Left ventricle myocardium inferior (tissue), 1 donor: ENCODE measurements at regions not wholly inside any gene's neighbourhood (a gene's known extent, or its start where the extent isn't known, plus 50 kb on each side); places are given as distances from the start of the nearest gene placed in this dataset.

Experiments
- DNase-seq: peaks from one replicate; pipeline ENCODE4 v3.0.0-alpha.2; 2020
- H3K27ac ChIP-seq: fragments of 200-600 bp; replicated peaks from 2 replicates; pipeline ENCODE4 v1.8.0; 2021
- H3K27me3 ChIP-seq: fragments of 200-600 bp; 2 replicates; pipeline ENCODE4 v1.8.0; 2021; ENCODE audit warnings: low read depth
- H3K36me3 ChIP-seq: fragments of 200-600 bp; 2 replicates; pipeline ENCODE4 v1.8.0; 2021
- H3K4me1 ChIP-seq: fragments of 200-600 bp; 2 replicates; pipeline ENCODE4 v1.8.0; 2021
- H3K4me3 ChIP-seq: fragments of 200-600 bp; 2 replicates; pipeline ENCODE4 v1.8.0; 2021; ENCODE audit warnings: mild to moderate bottlenecking, moderate library complexity
- H3K9me3 ChIP-seq: fragments of 200-600 bp; replicated peaks from 2 replicates; pipeline ENCODE4 v1.8.0; 2021
- intact Hi-C: fragments of 100-400 bp; cut with micrococcal nuclease; formaldehyde crosslinking; loops from one replicate; pipeline ENCODE4 v1.11.0; 2022
- TF ChIP-seq, protein P1 (sequence below): fragments of 200-600 bp; IDR thresholded peaks from 2 replicates; pipeline ENCODE4 v1.8.0; 2021; ENCODE audit warnings: antibody characterized with exemption, mild to moderate bottlenecking, borderline replicate concordance
- donor health status: DM: no; HTN: yes; CAD: no; lungs with severe emphysema.

DNA sequence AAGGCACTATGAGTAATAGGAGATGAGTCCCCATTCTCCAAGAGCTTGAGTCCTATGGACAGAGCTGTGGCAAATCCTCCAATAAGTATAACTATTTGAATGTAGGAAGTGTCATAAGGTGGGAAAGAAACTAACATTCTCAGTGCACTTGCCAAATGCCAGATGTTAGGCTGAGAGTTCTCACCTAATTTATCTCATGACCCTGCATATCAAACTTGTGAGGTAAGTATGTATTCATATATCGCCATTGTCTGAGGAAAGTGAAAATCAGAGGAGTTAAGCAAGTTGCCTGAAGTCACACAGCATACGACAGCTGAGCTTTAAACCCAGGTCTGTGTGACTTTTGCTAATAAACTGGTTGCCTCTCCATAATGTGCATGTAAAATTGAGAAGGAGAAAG is 169.5 kb downstream of the TTC32 start:
- intact Hi-C loops, result no loop called here
- Histone ChIP-seq H3K4me1 (no peaks in the 10 kb centered on the region), H3K36me3 (no peaks in the 10 kb centered on the region), H3K27me3 (no peaks in the 10 kb centered on the region), H3K27ac (no peak overlapping the region), H3K9me3 (no peaks in the 10 kb centered on the region), H3K4me3 (no peak overlapping the region)
- TF ChIP-seq, protein P1, sequence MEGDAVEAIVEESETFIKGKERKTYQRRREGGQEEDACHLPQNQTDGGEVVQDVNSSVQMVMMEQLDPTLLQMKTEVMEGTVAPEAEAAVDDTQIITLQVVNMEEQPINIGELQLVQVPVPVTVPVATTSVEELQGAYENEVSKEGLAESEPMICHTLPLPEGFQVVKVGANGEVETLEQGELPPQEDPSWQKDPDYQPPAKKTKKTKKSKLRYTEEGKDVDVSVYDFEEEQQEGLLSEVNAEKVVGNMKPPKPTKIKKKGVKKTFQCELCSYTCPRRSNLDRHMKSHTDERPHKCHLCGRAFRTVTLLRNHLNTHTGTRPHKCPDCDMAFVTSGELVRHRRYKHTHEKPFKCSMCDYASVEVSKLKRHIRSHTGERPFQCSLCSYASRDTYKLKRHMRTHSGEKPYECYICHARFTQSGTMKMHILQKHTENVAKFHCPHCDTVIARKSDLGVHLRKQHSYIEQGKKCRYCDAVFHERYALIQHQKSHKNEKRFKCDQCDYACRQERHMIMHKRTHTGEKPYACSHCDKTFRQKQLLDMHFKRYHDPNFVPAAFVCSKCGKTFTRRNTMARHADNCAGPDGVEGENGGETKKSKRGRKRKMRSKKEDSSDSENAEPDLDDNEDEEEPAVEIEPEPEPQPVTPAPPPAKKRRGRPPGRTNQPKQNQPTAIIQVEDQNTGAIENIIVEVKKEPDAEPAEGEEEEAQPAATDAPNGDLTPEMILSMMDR, result no peak
- DNase-seq, result no peak

DNA sequence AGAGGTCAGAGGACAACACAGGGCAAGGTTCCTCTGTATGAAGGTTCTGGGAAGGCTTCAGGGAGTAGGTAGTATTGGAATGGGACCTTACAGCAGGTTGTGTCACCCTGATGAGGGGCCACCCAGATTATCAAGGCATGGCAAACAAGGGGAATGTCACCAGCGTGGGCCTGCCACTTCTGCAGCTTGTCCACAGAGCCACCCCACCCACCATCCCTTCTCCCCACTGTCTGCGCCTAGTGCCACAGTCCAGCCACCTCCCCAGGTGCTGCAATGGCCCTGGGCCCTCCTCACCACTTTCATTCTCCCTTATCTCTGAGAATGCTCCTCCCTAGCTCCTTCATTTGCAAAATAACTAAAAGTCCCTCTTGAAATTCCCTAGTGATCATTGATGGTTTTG is 170.3 kb downstream of the TTC32 start:
- intact Hi-C loops, result no loop called here
- H3K36me3 ChIP-seq, result no peaks in the 10 kb centered on the region
- H3K4me1 ChIP-seq, result no peaks in the 10 kb centered on the region
- TF ChIP-seq, protein P1, result no peak
- no peaks in the 10 kb centered on the region for H3K27me3 ChIP-seq
- no peak overlapping the region for H3K27ac ChIP-seq
- no peak for DNase-seq
- H3K9me3 ChIP-seq, result no peaks in the 10 kb centered on the region
- no peak overlapping the region for H3K4me3 ChIP-seq

DNA sequence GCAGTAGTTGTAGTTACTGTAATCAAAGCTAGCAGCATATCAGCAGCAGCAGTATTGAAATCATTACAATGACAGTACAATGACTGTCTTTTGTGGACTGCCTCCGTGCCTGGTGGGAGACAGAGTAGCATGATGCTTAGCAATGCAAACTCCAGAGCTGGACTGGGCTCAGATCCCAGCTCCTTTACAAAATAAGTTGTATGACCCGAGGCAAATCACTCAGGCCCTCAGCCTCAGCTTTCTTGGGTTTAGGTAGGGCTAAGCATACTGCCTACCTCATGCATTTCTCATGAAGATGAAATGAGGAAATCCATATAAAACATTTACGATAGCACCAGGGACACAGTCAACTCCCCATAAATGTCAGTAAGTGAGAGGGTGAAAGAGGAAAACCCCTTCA is 170.7 kb downstream of the TTC32 start:
- Histone ChIP-seq H3K9me3 (no peaks in the 10 kb centered on the region), H3K4me3 (no peak overlapping the region), H3K27me3 (no peaks in the 10 kb centered on the region), H3K36me3 (no peaks in the 10 kb centered on the region), H3K4me1 (no peaks in the 10 kb centered on the region), H3K27ac (no peak overlapping the region)
- DNase-seq, result no peak
- intact Hi-C loops, result no loop called here
- TF ChIP-seq, protein P1, result no peak

DNA sequence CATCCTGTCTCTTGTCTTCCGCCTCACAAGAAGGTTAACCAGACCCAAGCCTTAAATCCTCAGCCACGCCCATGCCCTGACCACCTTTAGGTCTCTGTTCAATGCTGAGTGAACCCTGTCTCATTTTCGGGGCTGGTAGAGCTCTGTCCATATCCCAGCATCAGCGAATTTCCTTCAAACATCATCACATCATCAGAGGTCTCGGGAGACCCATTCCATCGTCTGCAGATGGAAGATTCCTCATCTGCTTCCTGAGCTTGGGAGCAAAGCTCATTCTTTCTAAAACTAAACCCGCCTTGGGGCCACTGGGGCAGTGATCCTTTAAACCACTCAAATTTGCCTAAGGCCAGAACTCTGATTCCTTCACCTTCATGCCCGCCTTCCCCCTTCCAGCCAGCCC is 173.7 kb downstream of the TTC32 start:
- TF ChIP-seq, protein P1, result no peak
- DNase-seq, result no peak
- intact Hi-C loops, result no loop called here
- Histone ChIP-seq H3K27me3 (no peaks in the 10 kb centered on the region), H3K9me3 (no peaks in the 10 kb centered on the region), H3K4me3 (no peak overlapping the region), H3K36me3 (no peaks in the 10 kb centered on the region), H3K27ac (no peak overlapping the region), H3K4me1 (peaks cover under 1% of the 10 kb centered on the region)

DNA sequence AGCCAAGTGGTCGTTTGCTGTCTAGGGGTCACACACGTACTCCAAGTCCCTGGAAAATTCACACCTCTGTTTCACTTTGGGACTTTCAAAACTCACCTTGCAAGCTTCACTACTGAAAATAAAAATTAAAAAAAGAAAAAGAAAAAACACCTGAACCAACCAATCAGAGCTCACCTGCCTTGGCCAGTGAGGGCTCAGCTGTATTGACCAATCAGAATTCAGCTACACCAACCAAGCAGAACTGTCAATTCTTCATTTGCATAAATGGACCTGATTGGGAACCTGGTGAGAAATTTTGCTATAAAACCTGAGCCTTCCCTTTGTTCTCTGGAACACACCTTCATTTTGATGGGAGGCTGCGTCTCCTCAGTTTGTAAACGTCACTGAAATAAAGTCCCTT is 176.4 kb downstream of the TTC32 start:
- H3K4me3 ChIP-seq, result no peak overlapping the region
- no peaks in the 10 kb centered on the region for H3K27me3 ChIP-seq
- H3K36me3 ChIP-seq, result no peaks in the 10 kb centered on the region
- DNase-seq, result no peak
- intact Hi-C loops, result no loop called here
- H3K27ac ChIP-seq, result no peak overlapping the region
- TF ChIP-seq, protein P1, result no peak
- H3K4me1 ChIP-seq, result peaks cover 9% of the 10 kb centered on the region
- no peaks in the 10 kb centered on the region for H3K9me3 ChIP-seq

DNA sequence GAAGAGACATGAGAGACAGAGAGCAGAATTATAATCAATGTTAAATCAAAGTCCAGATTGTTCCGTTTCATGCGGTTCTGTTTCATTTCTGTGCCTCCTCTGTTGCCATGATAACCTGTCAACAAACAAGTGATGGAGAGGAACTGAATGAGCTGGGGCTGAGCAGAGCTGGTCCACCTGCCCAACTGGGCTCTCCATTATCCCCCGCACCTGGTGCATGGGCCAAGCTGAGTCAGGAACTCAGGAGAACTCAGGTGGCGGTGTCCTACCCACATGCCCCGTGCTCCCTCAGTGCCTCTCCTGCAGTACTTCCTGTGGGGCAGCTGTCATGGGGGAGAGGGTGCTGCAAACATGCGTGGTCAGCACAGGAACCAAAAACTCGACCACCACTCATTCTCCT is 178.8 kb downstream of the TTC32 start:
- Histone ChIP-seq H3K4me1 (peaks cover 9% of the 10 kb centered on the region), H3K36me3 (no peaks in the 10 kb centered on the region), H3K4me3 (no peak overlapping the region), H3K27ac (no peak overlapping the region), H3K27me3 (no peaks in the 10 kb centered on the region), H3K9me3 (no peaks in the 10 kb centered on the region)
- TF ChIP-seq, protein P1, result no peak
- DNase-seq, result no peak
- intact Hi-C loops, result no loop called here
